Liver (tissue), 8 donors: ENCODE measurements at regions not wholly inside any gene's neighbourhood (a gene's known extent, or its start where the extent isn't known, plus 50 kb on each side); places are given as distances from the start of the nearest gene placed in this dataset.

Experiments used
- DNase-seq: peaks from one replicate; pipeline ENCODE4 v3.0.0-alpha.2; 2017; ENCODE audit warnings: low spot score
- H3K27ac ChIP-seq, 2 donors: one replicate each; pipeline ENCODE4 v1.7.0; 2013; ENCODE audit warnings: inconsistent platforms in 2 of 2, low read length in 2 of 2, control low read depth in 1 of 2, low read depth in 1 of 2, mild to moderate bottlenecking in 1 of 2
- H3K27me3 ChIP-seq, 4 donors: one replicate each; pipeline versions ENCODE4 v1.6.1 to v1.7.0; 2013; ENCODE audit warnings: low read length in 3 of 4, inconsistent platforms in 1 of 4, mild to moderate bottlenecking in 1 of 4, moderate library complexity in 1 of 4; ENCODE audit not compliant: control insufficient read depth in 4 of 4, insufficient read depth in 4 of 4
- H3K36me3 ChIP-seq, 4 donors: one replicate each; pipeline versions ENCODE4 v1.6.1 to v1.7.0; 2013; ENCODE audit warnings: low read length in 3 of 4, mild to moderate bottlenecking in 3 of 4, low read depth in 1 of 4, moderate library complexity in 1 of 4; ENCODE audit not compliant: control insufficient read depth in 4 of 4, insufficient read depth in 3 of 4
- H3K4me1 ChIP-seq, 4 donors: one replicate each; pipeline versions ENCODE4 v1.6.1 to v1.7.0; 2013; ENCODE audit warnings: low read length in 3 of 4, mild to moderate bottlenecking in 3 of 4, moderate library complexity in 1 of 4; ENCODE audit not compliant: control insufficient read depth in 4 of 4, insufficient read depth in 4 of 4
- H3K4me3 ChIP-seq, 3 donors: one replicate each; pipeline versions ENCODE4 v1.6.1 to v1.7.0; 2013; ENCODE audit warnings: low read length in 3 of 3, control low read depth in 1 of 3, low read depth in 1 of 3, mild to moderate bottlenecking in 1 of 3
- H3K9ac ChIP-seq, 2 donors: one replicate each; pipeline ENCODE4 v1.7.0; 2013; ENCODE audit warnings: low read length in 2 of 2, mild to moderate bottlenecking in 2 of 2, moderate library complexity in 2 of 2, control low read depth in 1 of 2, low read depth in 1 of 2
- H3K9me3 ChIP-seq, 4 donors: one replicate each; pipeline versions ENCODE4 v1.6.1 to v1.7.0; 2013; ENCODE audit warnings: low read length in 3 of 4; ENCODE audit not compliant: control insufficient read depth in 4 of 4
- EGR1 ChIP-seq, 2 donors: IDR thresholded peaks; 2 replicates each; pipeline ENCODE4 v1.6.1; 2016 to 2018; ENCODE audit warnings: antibody characterized with exemption in 2 of 2, low read depth in 2 of 2
- FOXA1 ChIP-seq: IDR thresholded peaks from 2 replicates; pipeline ENCODE4 v1.6.1; 2016; ENCODE audit warnings: antibody characterized with exemption
- FOXA2 ChIP-seq: IDR thresholded peaks from 2 replicates; pipeline ENCODE4 v1.6.1; 2016; ENCODE audit warnings: antibody characterized with exemption
- GABPA ChIP-seq, 2 donors: IDR thresholded peaks in 1 of 2; conservative IDR thresholded peaks in 1 of 2; 2 replicates each; pipeline ENCODE4 v1.6.1; 2016; ENCODE audit warnings: antibody characterized with exemption in 2 of 2, mild to moderate bottlenecking in 1 of 2, moderate library complexity in 1 of 2
- HNF4A ChIP-seq, 2 donors: conservative IDR thresholded peaks; 2 replicates each; pipeline ENCODE4 v1.6.1; 2016; ENCODE audit warnings: antibody characterized with exemption in 2 of 2, mild to moderate bottlenecking in 2 of 2
- HNF4G ChIP-seq: IDR thresholded peaks from 2 replicates; pipeline ENCODE4 v1.6.1; 2016; ENCODE audit warnings: antibody characterized with exemption
- JUND ChIP-seq, 2 donors: IDR thresholded peaks; 2 replicates each; pipeline ENCODE4 v1.6.1; 2016; ENCODE audit warnings: antibody characterized with exemption in 2 of 2
- NR2F2 ChIP-seq: IDR thresholded peaks from 2 replicates; pipeline ENCODE4 v1.6.1; 2016; ENCODE audit warnings: antibody characterized with exemption
- RAD21 ChIP-seq, 2 donors: IDR thresholded peaks; 2 replicates each; pipeline ENCODE4 v1.6.1; 2016; ENCODE audit warnings: antibody characterized with exemption in 2 of 2, mild to moderate bottlenecking in 2 of 2
- RXRA ChIP-seq, 2 donors: IDR thresholded peaks; 2 replicates each; pipeline ENCODE4 v1.6.1; 2017 to 2018; ENCODE audit warnings: antibody characterized with exemption in 2 of 2, mild to moderate bottlenecking in 1 of 2
- SP1 ChIP-seq: IDR thresholded peaks from 2 replicates; pipeline ENCODE4 v1.6.1; 2018; ENCODE audit warnings: antibody characterized with exemption, mild to moderate bottlenecking
- TAF1 ChIP-seq: conservative IDR thresholded peaks from 2 replicates; pipeline ENCODE4 v1.6.1; 2016; ENCODE audit warnings: antibody characterized with exemption, mild to moderate bottlenecking
- WGBS: extraction: QIAGEN DNeasy Blood & Tissue Kit; methylation state at CpG from one replicate; pipeline ENCODE4 v1.1.7; 2013; 5-methylcytosine and 5-hydroxymethylcytosine counted together
- TF ChIP-seq, protein P1 (sequence below): IDR thresholded peaks from 2 replicates; pipeline ENCODE4 v1.6.1; 2016; ENCODE audit warnings: antibody characterized with exemption
- TF ChIP-seq, protein P2 (sequence below): IDR thresholded peaks from 2 replicates; pipeline ENCODE4 v1.6.1; 2016; ENCODE audit warnings: antibody characterized with exemption
- TF ChIP-seq, protein P3 (sequence below): IDR thresholded peaks from 2 replicates; pipeline ENCODE4 v1.6.1; 2016; ENCODE audit warnings: antibody characterized with exemption
- TF ChIP-seq, protein P4 (sequence below): fragments of 150-350 bp; IDR thresholded peaks from 2 replicates; pipeline ENCODE4 v1.5.1; 2017; ENCODE audit warnings: improper control_type of control experiment, low read depth, low read length; ENCODE audit not compliant: missing input control
- TF ChIP-seq, protein P5 (sequence below): IDR thresholded peaks from 2 replicates; pipeline ENCODE4 v1.6.1; 2016; ENCODE audit warnings: antibody characterized with exemption, mild to moderate bottlenecking
- donor health status: healthy.
- donor health status: healthy.
- donor health status: healthy.
- donor health status: healthy.
- donor health status: healthy.

DNA sequence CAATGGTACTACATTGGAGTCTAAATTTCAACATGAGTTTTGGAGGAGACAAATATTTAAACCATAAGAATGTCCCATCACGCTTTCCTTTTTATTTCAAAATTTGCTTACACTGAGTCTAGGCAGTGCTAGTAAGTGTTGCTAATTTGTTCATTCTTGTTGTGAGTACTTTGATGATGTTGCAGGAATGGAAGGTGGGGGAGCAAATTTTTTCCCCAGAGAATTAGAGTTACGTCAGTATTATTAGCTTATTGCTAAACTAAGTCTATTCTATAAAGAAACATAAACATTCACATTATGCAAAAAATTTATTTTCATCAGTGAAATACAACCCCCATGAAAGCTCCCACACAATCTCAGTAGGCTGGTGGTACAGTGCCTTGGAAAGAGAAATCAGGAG is 88.0 kb downstream of the BLID start:
- no peak overlapping the region for H3K27ac ChIP-seq
- peaks cover 0 to 1% (median 0%) of the 10 kb centered on the region in 4 donors for H3K9me3 ChIP-seq
- no peaks in the 10 kb centered on the region for H3K4me1 ChIP-seq
- no peak overlapping the region for H3K9ac ChIP-seq
- TF ChIP-seq FOXA1 (no peak), GABPA (IDR thresholded peaks at IDR 0.05 in 1 of 2, conservative IDR thresholded peaks at IDR 0.05 in 1 of 2) (no peak), RXRA (IDR thresholded peaks at IDR 0.05) (no peak), RAD21 (IDR thresholded peaks at IDR 0.05) (no peak), FOXA2 (no peak), NR2F2 (no peak), HNF4A (conservative IDR thresholded peaks at IDR 0.05) (no peak), TAF1 (no peak), SP1 (no peak), HNF4G (no peak), JUND (IDR thresholded peaks at IDR 0.05) (no peak)
- TF ChIP-seq, protein P1, sequence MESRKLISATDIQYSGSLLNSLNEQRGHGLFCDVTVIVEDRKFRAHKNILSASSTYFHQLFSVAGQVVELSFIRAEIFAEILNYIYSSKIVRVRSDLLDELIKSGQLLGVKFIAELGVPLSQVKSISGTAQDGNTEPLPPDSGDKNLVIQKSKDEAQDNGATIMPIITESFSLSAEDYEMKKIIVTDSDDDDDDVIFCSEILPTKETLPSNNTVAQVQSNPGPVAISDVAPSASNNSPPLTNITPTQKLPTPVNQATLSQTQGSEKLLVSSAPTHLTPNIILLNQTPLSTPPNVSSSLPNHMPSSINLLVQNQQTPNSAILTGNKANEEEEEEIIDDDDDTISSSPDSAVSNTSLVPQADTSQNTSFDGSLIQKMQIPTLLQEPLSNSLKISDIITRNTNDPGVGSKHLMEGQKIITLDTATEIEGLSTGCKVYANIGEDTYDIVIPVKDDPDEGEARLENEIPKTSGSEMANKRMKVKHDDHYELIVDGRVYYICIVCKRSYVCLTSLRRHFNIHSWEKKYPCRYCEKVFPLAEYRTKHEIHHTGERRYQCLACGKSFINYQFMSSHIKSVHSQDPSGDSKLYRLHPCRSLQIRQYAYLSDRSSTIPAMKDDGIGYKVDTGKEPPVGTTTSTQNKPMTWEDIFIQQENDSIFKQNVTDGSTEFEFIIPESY, result no peak
- TF ChIP-seq, protein P2, sequence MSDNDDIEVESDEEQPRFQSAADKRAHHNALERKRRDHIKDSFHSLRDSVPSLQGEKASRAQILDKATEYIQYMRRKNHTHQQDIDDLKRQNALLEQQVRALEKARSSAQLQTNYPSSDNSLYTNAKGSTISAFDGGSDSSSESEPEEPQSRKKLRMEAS, result no peak
- TF ChIP-seq, protein P3, sequence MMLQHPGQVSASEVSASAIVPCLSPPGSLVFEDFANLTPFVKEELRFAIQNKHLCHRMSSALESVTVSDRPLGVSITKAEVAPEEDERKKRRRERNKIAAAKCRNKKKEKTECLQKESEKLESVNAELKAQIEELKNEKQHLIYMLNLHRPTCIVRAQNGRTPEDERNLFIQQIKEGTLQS, result no peak
- H3K36me3 ChIP-seq, result no peaks in the 10 kb centered on the region
- DNase-seq, result no peak
- H3K4me3 ChIP-seq, result no peak overlapping the region
- 89% methylated on average over 2 of the region's 2 CpGs for WGBS
- no peaks in the 10 kb centered on the region for H3K27me3 ChIP-seq

DNA sequence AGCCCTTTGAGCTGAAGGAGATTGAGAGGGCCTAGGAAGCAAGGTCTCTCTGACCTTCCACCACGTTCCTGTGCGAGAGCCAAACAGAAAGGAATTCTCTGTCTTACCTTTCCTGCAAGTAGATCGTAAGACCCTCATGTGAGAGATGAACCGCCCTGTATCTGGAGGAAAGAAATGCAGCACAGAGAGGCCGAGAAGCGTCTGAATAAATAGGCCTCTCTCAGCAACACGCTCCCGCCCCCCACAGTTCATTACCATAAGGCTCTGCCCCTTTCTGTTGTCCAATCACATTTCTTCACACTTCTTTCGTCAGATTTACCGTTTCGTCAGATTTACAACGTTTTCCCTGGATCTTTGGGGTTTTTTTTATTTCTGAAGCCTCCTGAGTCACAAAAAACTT is 90.3 kb downstream of the BLID start:
- Histone ChIP-seq H3K36me3 (no peaks in the 10 kb centered on the region), H3K9me3 (peaks cover 0 to 1% (median 0%) of the 10 kb centered on the region in 4 donors), H3K27ac (no peak overlapping the region), H3K9ac (no peak overlapping the region), H3K27me3 (no peaks in the 10 kb centered on the region), H3K4me3 (no peak overlapping the region), H3K4me1 (no peaks in the 10 kb centered on the region)
- DNase-seq, result no peak
- whole genome bisulfite sequencing, result 91% methylated on average over 12 of the region's 12 CpGs
- no peak for TF ChIP-seq RAD21 (IDR thresholded peaks at IDR 0.05)
- TF ChIP-seq EGR1 (IDR thresholded peaks at IDR 0.05; ENCODE audit: low read depth in 2 of 2), result no peak
- no peak for TF ChIP-seq TAF1
- no peak for TF ChIP-seq NR2F2
- no peak for TF ChIP-seq HNF4A (conservative IDR thresholded peaks at IDR 0.05)
- TF ChIP-seq JUND (IDR thresholded peaks at IDR 0.05), result no peak
- TF ChIP-seq, protein P4, sequence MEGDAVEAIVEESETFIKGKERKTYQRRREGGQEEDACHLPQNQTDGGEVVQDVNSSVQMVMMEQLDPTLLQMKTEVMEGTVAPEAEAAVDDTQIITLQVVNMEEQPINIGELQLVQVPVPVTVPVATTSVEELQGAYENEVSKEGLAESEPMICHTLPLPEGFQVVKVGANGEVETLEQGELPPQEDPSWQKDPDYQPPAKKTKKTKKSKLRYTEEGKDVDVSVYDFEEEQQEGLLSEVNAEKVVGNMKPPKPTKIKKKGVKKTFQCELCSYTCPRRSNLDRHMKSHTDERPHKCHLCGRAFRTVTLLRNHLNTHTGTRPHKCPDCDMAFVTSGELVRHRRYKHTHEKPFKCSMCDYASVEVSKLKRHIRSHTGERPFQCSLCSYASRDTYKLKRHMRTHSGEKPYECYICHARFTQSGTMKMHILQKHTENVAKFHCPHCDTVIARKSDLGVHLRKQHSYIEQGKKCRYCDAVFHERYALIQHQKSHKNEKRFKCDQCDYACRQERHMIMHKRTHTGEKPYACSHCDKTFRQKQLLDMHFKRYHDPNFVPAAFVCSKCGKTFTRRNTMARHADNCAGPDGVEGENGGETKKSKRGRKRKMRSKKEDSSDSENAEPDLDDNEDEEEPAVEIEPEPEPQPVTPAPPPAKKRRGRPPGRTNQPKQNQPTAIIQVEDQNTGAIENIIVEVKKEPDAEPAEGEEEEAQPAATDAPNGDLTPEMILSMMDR, result no peak
- TF ChIP-seq SP1, result no peak
- TF ChIP-seq, protein P5, sequence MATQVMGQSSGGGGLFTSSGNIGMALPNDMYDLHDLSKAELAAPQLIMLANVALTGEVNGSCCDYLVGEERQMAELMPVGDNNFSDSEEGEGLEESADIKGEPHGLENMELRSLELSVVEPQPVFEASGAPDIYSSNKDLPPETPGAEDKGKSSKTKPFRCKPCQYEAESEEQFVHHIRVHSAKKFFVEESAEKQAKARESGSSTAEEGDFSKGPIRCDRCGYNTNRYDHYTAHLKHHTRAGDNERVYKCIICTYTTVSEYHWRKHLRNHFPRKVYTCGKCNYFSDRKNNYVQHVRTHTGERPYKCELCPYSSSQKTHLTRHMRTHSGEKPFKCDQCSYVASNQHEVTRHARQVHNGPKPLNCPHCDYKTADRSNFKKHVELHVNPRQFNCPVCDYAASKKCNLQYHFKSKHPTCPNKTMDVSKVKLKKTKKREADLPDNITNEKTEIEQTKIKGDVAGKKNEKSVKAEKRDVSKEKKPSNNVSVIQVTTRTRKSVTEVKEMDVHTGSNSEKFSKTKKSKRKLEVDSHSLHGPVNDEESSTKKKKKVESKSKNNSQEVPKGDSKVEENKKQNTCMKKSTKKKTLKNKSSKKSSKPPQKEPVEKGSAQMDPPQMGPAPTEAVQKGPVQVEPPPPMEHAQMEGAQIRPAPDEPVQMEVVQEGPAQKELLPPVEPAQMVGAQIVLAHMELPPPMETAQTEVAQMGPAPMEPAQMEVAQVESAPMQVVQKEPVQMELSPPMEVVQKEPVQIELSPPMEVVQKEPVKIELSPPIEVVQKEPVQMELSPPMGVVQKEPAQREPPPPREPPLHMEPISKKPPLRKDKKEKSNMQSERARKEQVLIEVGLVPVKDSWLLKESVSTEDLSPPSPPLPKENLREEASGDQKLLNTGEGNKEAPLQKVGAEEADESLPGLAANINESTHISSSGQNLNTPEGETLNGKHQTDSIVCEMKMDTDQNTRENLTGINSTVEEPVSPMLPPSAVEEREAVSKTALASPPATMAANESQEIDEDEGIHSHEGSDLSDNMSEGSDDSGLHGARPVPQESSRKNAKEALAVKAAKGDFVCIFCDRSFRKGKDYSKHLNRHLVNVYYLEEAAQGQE, result no peak
- no peak for TF ChIP-seq HNF4G
